ENCODE measurements at regions not wholly inside any gene's neighbourhood (a gene's known extent, or its start where the extent isn't known, plus 50 kb on each side); places are given as distances from the start of the nearest gene placed in this dataset.

DNA sequence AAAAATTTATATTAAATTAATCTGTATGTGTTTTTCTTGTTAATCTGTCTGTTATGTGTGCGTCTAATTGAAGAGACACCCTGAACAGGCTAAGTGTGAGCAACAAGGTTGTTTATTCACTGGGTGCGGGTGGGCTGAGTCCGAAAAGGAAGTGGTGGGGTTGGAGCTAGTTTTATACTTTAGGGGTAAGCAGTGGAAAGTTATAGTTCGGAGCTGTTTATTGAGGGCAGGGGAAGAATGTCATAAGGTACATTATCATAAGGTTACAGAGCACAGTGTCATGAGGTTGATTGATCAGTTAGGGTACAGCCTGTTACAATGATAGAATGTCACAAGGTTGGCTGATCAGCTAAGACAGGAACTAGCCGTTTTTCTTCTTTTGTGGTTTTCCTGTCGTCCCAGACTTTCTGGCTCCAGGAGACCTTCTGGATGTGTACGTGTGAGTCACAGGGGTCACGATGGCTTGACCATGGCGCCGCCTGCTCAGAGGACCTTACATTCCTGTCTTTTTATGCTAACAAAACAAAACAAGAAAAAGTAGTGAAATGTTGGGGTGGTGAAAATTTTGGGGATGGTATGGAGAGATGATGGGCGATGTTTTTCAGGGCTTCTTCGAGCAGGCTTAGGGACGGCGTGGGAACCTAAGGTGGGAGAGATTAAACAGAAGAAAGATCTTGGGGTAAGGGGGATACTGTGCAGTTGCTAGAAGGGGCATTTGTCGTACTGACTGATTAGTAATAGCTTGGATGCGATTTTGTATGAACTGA lies 754.0 kb upstream of the ADGRB3 start (continued):
- TF ChIP-seq, protein P1, sequence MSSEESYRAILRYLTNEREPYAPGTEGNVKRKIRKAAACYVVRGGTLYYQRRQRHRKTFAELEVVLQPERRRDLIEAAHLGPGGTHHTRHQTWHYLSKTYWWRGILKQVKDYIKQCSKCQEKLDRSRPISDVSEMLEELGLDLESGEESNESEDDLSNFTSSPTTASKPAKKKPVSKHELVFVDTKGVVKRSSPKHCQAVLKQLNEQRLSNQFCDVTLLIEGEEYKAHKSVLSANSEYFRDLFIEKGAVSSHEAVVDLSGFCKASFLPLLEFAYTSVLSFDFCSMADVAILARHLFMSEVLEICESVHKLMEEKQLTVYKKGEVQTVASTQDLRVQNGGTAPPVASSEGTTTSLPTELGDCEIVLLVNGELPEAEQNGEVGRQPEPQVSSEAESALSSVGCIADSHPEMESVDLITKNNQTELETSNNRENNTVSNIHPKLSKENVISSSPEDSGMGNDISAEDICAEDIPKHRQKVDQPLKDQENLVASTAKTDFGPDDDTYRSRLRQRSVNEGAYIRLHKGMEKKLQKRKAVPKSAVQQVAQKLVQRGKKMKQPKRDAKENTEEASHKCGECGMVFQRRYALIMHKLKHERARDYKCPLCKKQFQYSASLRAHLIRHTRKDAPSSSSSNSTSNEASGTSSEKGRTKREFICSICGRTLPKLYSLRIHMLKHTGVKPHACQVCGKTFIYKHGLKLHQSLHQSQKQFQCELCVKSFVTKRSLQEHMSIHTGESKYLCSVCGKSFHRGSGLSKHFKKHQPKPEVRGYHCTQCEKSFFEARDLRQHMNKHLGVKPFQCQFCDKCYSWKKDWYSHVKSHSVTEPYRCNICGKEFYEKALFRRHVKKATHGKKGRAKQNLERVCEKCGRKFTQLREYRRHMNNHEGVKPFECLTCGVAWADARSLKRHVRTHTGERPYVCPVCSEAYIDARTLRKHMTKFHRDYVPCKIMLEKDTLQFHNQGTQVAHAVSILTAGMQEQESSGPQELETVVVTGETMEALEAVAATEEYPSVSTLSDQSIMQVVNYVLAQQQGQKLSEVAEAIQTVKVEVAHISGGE (CRISPR knock-in tag; IDR thresholded peaks at IDR 0.05): peak in 1 of 3 experiments; percentile 20; a peak in 1 of 6 replicates
- no peak for TF ChIP-seq RBBP5 (IDR thresholded peaks at IDR 0.05; ENCODE audit: borderline replicate concordance, insufficient read depth, low read length, poor library complexity, severe bottlenecking)
- TF ChIP-seq HNRNPUL1 (IDR thresholded peaks at IDR 0.05; ENCODE audit: low read length): no peak
- TF ChIP-seq, protein P2, sequence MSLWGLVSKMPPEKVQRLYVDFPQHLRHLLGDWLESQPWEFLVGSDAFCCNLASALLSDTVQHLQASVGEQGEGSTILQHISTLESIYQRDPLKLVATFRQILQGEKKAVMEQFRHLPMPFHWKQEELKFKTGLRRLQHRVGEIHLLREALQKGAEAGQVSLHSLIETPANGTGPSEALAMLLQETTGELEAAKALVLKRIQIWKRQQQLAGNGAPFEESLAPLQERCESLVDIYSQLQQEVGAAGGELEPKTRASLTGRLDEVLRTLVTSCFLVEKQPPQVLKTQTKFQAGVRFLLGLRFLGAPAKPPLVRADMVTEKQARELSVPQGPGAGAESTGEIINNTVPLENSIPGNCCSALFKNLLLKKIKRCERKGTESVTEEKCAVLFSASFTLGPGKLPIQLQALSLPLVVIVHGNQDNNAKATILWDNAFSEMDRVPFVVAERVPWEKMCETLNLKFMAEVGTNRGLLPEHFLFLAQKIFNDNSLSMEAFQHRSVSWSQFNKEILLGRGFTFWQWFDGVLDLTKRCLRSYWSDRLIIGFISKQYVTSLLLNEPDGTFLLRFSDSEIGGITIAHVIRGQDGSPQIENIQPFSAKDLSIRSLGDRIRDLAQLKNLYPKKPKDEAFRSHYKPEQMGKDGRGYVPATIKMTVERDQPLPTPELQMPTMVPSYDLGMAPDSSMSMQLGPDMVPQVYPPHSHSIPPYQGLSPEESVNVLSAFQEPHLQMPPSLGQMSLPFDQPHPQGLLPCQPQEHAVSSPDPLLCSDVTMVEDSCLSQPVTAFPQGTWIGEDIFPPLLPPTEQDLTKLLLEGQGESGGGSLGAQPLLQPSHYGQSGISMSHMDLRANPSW (CRISPR knock-in tag; IDR thresholded peaks at IDR 0.05): no peak
- no peak for TF ChIP-seq SMAD2 (IDR thresholded peaks at IDR 0.05; ENCODE audit: low read depth, low read length)
- 0 out of 2 replicates have a peak, but pooled peaks have one; percentile 56 for TF ChIP-seq DMBX1 (CRISPR knock-in tag; IDR thresholded peaks at IDR 0.05; ENCODE audit: borderline replicate concordance)
- no peak for TF ChIP-seq SNIP1 (IDR thresholded peaks at IDR 0.05; ENCODE audit: low read depth)
- no peak for TF ChIP-seq GTF2A2 (tag; IDR thresholded peaks at IDR 0.05)
- TF ChIP-seq RBM34 (IDR thresholded peaks at IDR 0.05; ENCODE audit: borderline replicate concordance, insufficient read depth, low read length): no peak
- no peak for TF ChIP-seq ZZZ3 (IDR thresholded peaks at IDR 0.05)
- peak; percentile 68 for TF ChIP-seq TCF3 (CRISPR knock-in tag; IDR thresholded peaks at IDR 0.05)
- TF ChIP-seq C11orf30 (IDR thresholded peaks at IDR 0.05; ENCODE audit: low read depth): no peak
- TF ChIP-seq ZNF696 (CRISPR knock-in tag; conservative IDR thresholded peaks at IDR 0.05): 0 out of 2 replicates have a peak, but pooled peaks have one; percentile 54
- no peak for TF ChIP-seq ZFPM2 (CRISPR knock-in tag; IDR thresholded peaks at IDR 0.05)
- no peak for TF ChIP-seq NCOA2 (IDR thresholded peaks at IDR 0.05; ENCODE audit: partially characterized antibody in 2 of 2)
- no peak for TF ChIP-seq PHB2 (IDR thresholded peaks at IDR 0.05; ENCODE audit: low read depth)
- TF ChIP-seq NFRKB (IDR thresholded peaks at IDR 0.05; ENCODE audit: low read depth): peak; percentile 46
- TF ChIP-seq HMGN3 (IDR thresholded peaks at IDR 0.05; ENCODE audit: borderline replicate concordance, extremely low read depth, insufficient read length, low read depth, low read length): no peak
- TF ChIP-seq ZFP1 (CRISPR knock-in tag; IDR thresholded peaks at IDR 0.05): peak; percentile 41; the same call in 1 of the 2 replicates
- no peak for TF ChIP-seq PHF21A (IDR thresholded peaks at IDR 0.05; ENCODE audit: borderline replicate concordance, low read depth)
- 0 out of 2 replicates have a peak, but pooled peaks have one; percentile 48 for TF ChIP-seq NR2C2 (CRISPR knock-in tag; IDR thresholded peaks at IDR 0.05)
- peak; percentile 84 for TF ChIP-seq NR2C2 (tag; IDR thresholded peaks at IDR 0.05)
- no peak; the same call in 1 of the 2 replicates for TF ChIP-seq HLTF (IDR thresholded peaks at IDR 0.05)
- peak; percentile 50 for TF ChIP-seq L3MBTL2 (IDR thresholded peaks at IDR 0.05)

Data from K562 (cell line).